Right kidney (tissue), 1 donor: ENCODE measurements at regions not wholly inside any gene's neighbourhood (a gene's known extent, or its start where the extent isn't known, plus 50 kb on each side); places are given as distances from the start of the nearest gene placed in this dataset.
"Not testable (repeated sequence)": the region's sequence is repeated elsewhere in the genome, so short reads cannot be mapped to it uniquely, and the experiment has no call there.

Source experiments
- DNase-seq: peaks from one replicate; pipeline ENCODE4 v3.0.0-alpha.2; 2016

DNA sequence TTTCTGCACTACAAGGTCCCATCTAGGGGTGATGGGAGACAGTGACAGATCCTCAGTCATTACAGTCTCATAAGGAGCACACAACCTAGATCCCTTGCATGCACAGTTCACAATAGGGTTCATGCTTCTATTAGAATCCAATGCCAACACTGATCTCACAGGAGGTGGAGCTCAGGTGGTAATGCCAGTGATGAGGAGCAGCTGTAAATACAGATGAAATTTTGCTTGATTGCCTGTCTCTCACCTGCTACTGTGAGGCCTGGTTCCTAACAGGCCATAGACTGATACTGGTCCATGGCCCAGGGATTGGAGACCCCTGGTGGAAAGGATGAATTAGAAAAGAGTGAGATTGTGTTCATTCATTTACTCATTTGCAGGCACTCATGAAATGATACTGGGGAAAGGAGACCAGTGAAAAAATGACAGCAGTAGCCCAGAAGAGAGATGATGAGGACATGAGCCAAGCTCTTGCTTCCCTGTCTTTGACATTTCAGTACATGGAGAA, 251.6 kb upstream of the DUSP10 start:
- no peak for DNase-seq

DNA sequence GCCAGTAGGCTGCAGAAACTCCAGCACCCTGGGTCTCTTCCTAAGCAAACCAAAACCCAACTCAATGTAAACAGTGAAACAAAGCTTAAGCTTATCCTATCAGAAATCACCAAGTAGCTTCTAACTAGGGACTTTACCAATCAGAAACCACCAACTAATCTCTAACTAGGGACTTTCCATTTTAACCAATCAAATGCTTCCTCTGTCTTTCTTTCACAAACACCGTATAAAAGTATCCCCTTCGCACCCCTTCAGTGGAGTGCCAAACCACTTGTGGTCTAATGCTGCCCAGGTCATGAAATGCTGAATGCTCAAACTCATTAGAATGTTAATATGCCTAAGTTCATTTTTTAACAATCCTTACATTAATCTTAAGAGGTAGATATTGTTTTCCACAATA, 250.5 kb upstream of the DUSP10 start:
- no peak for DNase-seq

DNA sequence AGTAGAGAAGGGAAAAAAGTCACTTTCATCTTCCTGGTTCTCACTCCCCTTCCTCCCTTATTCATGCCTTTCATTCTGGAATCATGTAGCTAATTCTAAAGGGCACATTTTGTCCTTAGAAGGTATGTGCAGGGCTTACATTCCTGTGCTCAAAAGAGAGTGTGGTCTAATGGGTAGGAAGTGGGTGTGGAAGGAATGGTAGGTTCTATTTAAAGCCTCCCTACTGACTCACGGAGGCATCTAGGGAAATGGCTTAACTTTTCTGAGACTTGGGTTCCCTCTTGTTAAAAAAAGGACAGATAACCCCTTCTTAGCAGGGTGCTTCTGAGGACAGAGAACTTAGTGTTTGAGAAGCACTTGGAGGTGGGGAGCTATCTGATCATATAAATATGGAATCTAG, 249.3 kb upstream of the DUSP10 start:
- DNase-seq: no peak

DNA sequence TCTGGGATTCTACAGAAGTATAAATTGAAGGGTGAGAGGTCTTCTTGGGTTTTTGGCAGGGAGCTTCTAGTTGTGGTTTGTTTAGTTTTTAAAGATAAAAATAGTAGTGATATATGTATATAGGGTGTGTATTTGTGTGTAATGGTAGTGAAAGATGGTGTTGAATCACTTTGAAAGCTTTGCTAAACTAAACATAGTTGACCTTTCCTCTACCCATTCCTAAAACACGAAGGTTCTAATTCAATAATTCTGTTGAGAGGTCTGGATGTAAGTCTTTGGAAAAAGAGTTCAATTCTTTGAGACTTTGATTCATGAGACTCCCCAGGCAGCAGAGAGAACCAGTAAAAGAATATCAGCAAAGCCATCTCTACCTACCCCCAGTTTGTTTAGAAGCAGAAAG, 247.9 kb upstream of the DUSP10 start:
- no peak for DNase-seq

DNA sequence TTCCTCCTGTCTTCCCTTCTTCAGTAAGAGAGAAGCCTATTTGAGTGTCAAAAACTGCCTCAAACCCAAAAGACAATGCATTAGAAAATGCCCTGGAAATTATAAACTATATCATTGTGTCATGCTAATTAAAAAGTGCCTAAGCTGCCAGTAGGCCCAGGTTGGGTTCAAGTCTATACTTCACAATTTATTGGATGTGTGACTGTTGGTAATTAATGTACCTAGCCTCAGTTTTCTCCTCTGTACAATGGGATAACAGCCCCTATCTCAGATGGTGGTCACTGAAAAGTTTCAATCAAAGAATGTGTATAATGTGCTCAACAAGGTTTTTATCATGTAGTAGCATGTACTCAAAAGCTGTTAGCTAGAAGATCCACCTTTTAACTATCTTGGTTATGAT, 246.9 kb upstream of the DUSP10 start:
- DNase-seq: no peak

DNA sequence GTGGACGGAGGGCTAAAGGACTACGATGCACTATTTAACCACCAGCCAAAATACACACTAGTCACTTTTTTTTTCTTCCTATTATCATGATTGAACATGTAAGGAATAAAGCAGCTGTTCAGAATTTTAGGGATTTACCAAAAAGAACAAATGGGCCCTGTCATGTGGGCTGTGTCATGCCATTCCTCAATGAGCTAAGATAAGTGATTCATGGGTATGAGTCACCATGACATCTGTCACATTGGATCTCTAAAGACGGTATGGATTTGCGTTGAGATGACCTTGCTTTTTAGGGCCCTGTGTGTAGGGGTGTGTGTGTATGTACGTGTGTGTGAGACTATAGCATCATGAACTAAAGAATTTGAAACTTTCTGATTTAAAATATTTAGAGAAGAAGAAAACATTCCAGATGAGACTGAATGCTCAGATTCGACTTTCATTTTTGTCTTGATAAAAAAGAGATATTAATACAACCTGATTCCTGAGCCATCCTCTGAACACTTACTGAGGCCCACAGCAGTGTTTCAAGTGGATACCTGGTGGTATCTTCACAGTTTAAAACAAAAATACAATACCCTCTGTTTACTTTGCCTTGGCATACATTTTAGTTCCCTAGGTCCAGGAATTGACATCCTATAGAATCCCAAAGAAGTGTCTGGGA, 246.1 kb upstream of the DUSP10 start:
- no peak for DNase-seq

DNA sequence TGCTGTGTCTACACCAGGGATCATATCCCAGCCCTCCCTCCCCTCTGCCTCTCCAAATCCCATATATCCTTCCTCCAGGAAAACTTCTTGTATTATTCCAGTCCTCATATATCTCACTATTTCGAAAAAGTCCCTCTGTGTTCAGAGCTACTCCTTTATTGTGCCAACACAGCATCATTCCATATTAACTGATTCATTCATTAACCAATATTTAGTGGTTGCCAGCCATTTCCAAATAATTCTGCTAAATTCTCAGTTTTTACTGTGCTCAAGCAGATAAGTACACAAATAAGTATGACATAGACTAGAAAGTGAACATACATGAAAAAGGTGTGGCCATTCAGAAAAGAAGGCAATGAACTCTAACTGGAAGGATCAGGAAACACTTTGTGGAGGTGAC, 241.6 kb upstream of the DUSP10 start:
- no peak for DNase-seq

DNA sequence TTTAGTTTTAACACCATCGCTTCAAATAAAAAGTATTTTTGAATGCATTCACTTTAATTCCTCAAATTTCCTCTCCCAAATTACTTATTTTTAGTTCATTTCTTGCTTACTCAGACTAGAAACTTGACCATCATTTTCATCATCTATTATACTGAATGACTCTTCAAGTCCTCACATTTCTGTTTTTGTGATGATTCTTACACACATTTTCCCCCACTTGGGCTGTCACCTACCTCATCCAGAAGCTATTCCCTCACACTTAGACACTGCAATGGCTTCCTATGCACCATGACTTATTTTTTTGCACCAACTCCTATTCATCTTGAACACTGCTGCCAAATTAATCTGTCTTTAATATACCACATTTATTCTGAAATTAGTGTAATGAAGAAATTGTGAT, 239.6 kb upstream of the DUSP10 start:
- DNase-seq: no peak

DNA sequence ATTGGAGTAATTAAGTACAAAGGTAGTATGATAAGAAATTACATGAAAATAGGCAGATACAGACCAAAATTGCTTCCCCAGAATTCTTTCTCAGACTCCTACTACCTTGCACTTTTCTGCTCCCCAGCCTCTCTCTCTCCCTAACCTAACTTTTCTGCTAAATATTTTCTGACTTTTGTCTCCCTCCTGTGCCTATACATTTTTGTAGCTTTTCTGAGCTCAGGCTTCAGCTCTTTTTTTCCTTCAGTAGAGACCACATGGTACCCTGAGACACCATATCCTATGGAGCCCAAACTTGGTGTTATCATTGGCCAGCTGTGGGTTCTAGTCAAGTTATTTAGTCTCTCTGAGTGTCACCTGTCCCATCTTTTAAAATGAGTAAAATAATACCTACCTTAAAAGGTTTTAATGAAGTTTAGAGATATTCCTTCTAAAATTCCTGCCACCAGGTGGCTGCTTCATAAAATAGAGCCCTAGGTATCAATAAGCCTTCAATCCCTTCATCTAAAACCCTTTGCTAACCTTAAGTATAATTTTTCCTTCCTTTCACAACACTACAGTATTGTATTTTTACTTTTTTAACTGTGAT, 237.6 kb upstream of the DUSP10 start:
- no peak for DNase-seq

DNA sequence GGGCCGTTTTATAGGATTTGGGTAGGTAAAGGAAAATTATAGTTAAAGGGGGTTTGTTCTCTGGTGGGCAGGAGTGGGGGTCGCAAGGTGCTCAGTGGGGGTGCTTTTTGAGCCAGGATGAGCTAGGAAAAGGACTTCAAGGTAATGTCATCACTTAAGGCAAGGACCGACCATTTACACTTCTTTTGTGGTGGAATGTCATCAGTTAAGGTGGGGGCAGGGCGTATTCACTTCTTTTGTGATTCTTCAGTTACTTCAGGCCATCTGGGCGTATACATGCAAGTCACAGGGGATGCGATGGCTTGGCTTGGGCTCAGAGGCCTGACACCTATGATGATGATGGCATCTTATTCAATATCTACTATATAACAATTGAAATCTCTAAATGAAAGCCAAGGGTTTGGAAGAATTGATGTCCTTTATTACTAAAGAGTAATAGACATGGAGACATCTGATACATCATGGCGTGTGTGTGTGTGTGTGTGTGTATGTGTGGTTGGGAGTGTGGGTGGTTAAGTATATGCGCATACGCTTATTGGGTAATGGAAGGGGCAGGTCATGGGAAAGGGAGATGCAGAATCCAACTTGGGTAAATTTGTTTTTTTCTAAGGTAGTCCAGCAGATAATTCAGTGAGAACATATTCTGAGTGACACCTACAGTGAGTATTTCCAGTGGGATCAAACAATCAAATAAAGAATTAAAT, 236.9 kb upstream of the DUSP10 start:
- DNase-seq: not testable (repeated sequence)

DNA sequence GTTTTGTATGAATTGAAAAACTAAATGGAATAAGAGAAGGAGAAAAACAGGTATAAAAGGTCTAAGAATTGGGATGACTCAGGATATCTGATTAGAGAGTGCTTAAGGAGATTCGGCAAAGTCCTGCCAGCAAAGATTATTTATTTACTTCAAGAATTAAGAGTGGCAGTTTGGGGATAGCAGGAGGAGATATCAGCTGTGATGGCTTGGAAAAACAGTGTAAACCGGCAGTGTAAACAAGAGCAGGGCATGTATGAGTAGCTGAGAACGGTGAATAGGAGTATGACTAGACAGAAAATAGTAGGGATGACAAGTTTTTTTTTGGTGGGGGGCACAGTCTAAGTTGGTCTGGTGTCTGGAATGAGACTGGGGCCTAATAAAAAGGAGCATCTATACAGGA, 231.9 kb upstream of the DUSP10 start:
- DNase-seq: not testable (repeated sequence)

DNA sequence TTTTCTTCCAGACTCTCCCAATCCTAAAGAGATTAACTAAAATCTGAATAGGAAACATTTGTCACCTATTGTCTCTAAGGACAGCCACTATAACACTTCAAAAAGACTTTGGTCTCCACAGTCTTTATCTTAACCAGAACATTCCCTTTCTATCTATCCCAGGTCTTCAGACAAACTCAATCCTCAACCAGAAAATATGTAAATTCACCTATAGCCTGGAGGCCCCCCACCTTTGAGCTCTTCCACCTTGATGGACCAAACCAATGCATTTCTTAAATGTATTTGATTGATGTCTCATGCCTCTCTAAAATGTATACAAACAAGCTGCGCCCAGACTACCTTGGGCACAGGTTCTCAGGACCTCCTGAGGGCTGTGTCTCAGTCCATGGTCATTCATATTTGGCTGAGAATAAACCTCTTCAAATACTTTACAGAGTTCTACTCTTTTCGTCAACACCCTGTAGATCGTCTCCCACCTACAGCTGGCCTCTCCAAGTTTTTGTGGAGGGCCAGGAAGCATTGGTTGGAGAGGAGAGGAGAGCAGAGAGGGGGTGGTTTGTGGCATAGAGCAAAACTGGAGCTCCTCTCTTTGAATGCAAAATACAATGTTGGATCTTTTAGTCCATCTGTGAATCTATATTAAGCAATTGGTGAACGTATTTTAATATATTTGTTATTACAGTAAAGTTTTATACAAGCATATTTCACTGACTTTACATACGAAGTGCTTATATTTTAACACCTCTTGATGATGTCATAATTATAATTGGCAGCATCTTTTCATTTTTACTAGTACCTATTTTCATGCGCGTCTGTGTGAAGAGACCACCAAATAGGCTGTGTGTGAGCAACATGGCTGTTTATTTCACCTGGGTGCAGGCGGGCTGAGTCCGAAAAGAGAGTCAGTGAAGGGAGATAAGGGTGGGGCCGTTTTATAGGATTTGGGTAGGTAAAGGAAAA, 230.7 kb upstream of the DUSP10 start:
- DNase-seq: no peak

DNA sequence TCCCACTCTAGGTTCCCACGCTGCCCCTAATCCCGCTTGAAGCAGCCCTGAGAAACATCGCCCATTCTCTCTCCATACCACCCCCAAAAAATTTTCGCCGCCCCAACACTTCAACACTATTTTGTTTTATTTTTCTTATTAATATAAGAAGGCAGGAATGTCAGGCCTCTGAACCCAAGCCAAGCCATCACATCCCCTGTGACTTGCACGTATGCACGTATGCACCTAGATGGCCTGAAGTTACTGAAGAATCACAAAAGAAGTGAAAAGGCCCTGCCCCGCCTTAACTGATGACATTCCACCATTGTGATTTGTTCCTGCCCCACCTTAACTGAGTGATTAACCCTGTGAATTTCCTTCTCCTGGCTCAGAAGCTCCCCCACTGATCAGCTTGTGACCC, 229.1 kb upstream of the DUSP10 start:
- not testable (repeated sequence) for DNase-seq

DNA sequence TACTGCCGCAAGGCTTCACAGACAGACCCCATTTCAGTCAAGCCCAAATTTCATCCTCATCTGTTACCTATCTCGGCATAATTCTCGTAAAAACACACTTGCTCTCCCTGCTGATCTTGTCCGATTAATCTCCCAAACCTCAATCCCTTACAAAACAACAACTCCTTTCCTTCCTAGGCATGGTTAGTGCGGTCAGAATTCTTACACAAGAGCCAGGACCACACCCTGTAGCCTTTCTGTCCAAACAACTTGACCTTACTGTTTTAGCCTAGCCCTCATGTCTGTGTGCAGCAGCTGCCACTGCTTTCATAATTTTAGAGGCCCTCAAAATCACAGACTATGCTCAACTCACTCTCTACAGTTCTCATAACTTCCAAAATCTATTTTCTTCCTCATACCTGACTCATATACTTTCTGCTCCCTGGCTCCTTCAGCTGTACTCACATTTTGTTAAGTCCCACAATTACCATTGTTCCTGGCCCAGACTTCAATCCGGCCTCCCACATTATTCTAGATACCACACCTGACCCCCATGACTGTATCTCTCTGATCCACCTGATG, 227.5 kb upstream of the DUSP10 start:
- not testable (repeated sequence) for DNase-seq

DNA sequence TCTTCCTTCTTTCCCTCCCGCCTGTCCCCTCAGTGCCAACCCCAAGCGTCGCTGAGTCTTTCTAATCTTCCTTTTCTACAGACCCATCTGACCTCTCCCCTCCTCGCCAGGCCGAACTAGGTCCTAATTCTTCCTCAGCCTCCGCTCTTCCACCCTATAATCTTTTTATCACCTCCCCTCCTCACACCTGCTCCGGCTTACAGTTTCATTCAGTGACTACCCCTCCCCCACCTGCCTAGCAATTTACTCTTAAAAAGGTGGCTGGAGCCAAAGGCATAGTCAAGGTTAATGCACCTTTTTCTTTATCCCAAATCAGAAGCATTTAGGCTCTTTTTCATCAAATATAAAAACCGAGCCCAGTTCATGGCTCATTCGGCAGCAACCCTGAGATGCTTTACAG, 225.6 kb upstream of the DUSP10 start:
- DNase-seq: not testable (repeated sequence)

DNA sequence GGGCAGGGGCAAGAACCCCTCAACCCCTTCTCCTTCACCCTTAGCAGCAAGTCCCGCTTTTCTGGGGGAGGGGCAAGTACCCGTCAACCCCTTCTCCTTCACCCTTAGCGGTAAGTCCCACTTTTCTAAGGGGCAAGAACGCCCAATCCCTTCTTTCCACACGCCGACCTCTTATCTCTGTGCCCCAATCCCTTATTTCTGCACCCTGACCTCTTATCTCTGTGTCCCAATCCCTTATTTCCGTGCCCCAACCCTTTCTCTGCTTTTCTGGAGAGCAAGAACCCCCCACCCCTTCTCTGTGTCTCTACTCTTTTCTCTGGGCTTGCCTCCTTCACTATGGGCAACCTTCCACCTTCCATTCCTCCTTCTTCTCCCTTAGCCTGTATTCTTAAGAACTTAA, 225.0 kb upstream of the DUSP10 start:
- DNase-seq: not testable (repeated sequence)

DNA sequence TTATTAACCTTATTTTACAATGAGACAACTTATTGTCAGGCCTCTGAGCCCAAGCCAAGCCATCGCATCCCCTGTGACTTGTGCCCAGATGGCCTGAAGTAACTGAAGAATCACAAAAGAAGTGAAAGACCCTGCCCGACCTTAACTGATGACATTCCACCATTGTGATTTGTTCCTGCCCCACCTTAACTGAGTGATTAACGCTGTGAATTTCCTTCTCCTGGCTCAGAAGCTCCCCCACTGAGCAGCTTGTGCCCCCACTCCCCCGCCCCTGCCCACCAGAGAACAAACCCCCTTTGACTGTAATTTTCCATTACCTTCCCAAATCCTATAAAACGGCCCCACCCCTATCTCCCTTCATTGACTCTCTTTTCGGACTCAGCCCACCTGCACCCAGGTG, 224.0 kb upstream of the DUSP10 start:
- not testable (repeated sequence) for DNase-seq

DNA sequence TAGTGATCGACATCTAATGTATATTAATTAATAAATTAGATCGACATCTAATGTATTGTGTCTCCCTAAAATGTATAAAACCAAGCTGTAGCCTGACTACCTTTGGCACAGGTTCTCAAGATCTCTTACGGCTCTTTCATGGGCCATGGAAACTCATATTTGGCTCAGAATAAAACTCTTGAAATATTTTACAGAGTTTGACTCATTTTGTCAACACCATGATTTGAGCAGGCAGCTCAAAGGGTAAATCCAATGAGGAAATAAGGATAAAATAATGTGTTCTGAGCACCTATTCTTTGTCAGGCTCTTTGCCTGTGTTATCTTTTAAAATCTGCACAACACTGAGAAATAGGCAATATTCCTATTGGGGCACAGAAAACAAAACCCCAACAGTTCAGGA, 223.4 kb upstream of the DUSP10 start:
- DNase-seq: no peak

DNA sequence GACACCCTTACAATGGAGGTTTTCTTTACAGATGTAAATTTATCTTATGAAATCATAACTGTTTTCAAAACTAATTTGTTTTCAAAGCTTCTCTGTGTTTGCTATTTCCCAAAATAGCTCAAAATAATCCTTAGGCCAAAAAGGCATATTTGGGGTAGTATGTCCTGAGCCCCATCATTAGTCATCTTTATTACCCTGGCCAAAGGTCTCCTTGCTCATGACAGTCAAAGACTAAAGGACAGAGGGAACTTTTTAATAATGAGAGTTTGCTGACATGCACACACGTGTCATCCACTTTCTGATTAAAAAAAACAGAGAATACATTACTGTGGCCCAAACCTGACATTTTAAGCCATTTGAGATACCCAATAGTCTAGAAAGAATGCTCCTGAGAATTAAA, 221.9 kb upstream of the DUSP10 start:
- no peak for DNase-seq

DNA sequence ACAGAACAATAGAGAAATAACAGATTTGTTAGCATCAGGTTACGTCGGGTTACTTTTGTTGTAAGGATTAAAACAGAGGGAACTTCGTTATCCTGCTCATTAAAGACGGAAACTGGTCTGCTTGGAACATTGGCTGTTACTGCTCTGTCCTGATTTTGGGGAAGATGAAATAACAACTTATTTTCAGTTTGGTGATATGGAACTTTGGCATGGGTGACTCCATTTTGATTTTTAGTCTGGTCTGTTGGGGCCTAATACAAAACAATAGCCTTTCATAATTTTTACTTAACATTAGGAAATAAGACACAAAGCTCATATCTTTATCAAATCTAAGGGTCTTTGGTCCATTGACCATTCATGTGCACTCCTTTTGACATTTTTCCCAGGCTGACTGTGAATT, 220.5 kb upstream of the DUSP10 start:
- no peak for DNase-seq

DNA sequence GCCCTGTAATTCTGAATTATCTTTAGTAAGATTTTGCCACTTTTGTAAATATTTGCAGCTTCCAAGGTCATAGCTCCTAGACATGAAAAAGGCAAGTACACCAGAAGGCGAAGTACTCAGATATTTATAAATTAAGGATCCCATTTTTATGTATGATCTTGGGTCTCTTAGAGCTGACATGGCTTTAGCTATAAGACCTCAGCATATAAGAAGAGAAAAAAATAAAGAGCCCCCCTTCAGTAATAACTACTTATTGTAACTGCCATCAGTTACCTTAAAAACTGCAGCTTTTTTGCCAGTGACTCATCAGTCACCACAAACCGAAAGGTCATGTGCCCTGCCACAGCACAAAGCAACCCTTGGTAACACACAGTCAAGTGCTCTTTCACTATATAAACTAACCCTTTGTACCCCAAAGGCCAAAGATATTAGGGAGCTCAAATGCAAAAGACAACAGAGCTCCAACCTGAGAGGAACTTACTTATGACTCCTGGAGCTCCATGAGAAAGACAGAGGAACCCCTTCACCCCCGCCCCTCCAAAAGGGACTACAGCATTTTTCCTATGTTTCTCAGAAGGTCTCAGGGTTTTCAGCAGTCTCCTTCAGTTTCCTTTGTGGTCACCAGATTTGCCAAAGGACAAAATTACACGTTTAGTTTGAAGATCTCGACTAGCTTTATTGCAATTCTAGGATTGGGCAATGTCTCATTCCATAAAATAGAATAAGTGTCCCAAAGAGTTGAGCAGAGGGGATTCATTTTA, 219.8 kb upstream of the DUSP10 start:
- DNase-seq: no peak
